ENCODE measurements at regions not wholly inside any gene's neighbourhood (a gene's known extent, or its start where the extent isn't known, plus 50 kb on each side); places are given as distances from the start of the nearest gene placed in this dataset.

DNA sequence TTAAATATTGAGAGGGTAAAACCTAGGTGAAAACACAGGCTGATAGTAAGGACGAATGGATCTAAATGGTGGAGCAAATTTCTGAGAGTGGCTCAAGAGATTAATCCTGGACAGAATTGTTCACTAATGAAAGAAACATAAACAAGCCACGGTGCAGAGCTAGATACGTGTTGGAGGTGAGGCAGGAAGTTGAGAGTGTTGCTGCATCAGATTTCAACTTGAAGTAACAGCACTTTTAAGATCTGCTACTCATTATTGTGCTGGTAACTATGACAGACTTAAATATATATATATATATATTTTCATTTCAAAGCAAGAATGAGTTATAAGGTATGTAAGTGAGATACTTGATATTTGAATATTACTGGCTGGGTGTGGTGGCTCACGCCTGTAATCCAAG, 64.9 kb downstream of the PTGS2 start:
- no peak for TF ChIP-seq POLR2A (IDR thresholded peaks at IDR 0.05)
- no peak for TF ChIP-seq CTCF (IDR thresholded peaks at IDR 0.05)
